GM19238 (cell line): ENCODE measurements at regions not wholly inside any gene's neighbourhood (a gene's known extent, or its start where the extent isn't known, plus 50 kb on each side); places are given as distances from the start of the nearest gene placed in this dataset.
"Not testable (repeated sequence)": the region's sequence is repeated elsewhere in the genome, so short reads cannot be mapped to it uniquely, and the experiment has no call there.

Experiments
- DNase-seq: peaks from one replicate; pipeline ENCODE4 v3.0.0; 2011; ENCODE audit warnings: low spot score; ENCODE audit not compliant: insufficient read length

GRCh38 chr2:238716171-238716570 lies 131.7 kb upstream of the TWIST2 start:
- DNase-seq, result no peak

GRCh38 chr2:238716585-238716984 lies 131.3 kb upstream of the TWIST2 start:
- DNase-seq, result no peak

GRCh38 chr2:238717084-238717483 lies 130.8 kb upstream of the TWIST2 start:
- DNase-seq, result no peak

- no peak for DNase-seq
Measured at GRCh38 chr2:238719641-238720040, 128.2 kb upstream of the TWIST2 start.

- no peak for DNase-seq
Measured at GRCh38 chr2:238720232-238720672, 127.6 kb upstream of the TWIST2 start.

GRCh38 chr2:238722181-238722580 lies 125.7 kb upstream of the TWIST2 start:
- DNase-seq, result no peak

- no peak for DNase-seq
Measured at GRCh38 chr2:238722883-238723282, 125.0 kb upstream of the TWIST2 start.

GRCh38 chr2:238723740-238724320 lies 124.1 kb upstream of the TWIST2 start:
- not testable (repeated sequence) for DNase-seq

- DNase-seq, result no peak
Measured at GRCh38 chr2:238724728-238725127, 123.2 kb upstream of the TWIST2 start.

GRCh38 chr2:238725298-238725697 lies 122.6 kb upstream of the TWIST2 start:
- DNase-seq, result no peak

GRCh38 chr2:238726670-238727584 lies 121.0 kb upstream of the TWIST2 start:
- no peak for DNase-seq

GRCh38 chr2:238727585-238728329 lies 120.1 kb upstream of the TWIST2 start:
- DNase-seq, result no peak

GRCh38 chr2:238728330-238729260 lies 119.3 kb upstream of the TWIST2 start:
- no peak for DNase-seq

- no peak for DNase-seq
Measured at GRCh38 chr2:238729261-238729935, 118.5 kb upstream of the TWIST2 start.

GRCh38 chr2:238730001-238730669 lies 117.8 kb upstream of the TWIST2 start:
- DNase-seq, result no peak

GRCh38 chr2:238730881-238731280 lies 117.0 kb upstream of the TWIST2 start:
- DNase-seq, result no peak

GRCh38 chr2:238731961-238732360 lies 115.9 kb upstream of the TWIST2 start:
- no peak for DNase-seq

- DNase-seq, result no peak
Measured at GRCh38 chr2:238738917-238739316, 109.0 kb upstream of the TWIST2 start.

- DNase-seq, result no peak
Measured at GRCh38 chr2:238739668-238740067, 108.2 kb upstream of the TWIST2 start.

- DNase-seq, result no peak
Measured at GRCh38 chr2:238741277-238741676, 106.6 kb upstream of the TWIST2 start.
